Retinal pigment epithelial cell (primary cell): ENCODE measurements at regions not wholly inside any gene's neighbourhood (a gene's known extent, or its start where the extent isn't known, plus 50 kb on each side); places are given as distances from the start of the nearest gene placed in this dataset.

Source experiments
- DNase-seq: peaks from one replicate; pipeline ENCODE4 v3.0.0-alpha.2; 2010; ENCODE audit warnings: low read depth
- H3K4me3 ChIP-seq: 2 replicates; pipeline ENCODE4 v1.5.1; 2011; ENCODE audit warnings: mild to moderate bottlenecking, low read length, control low read depth, moderate library complexity
- CTCF ChIP-seq: conservative IDR thresholded peaks from 2 replicates; pipeline ENCODE4 v1.5.1; 2011; ENCODE audit warnings: low read depth, low read length, control low read depth, inconsistent platforms

GRCh38 chr16:73546341-73546845, 498.5 kb upstream of the ZFHX3 start:
- TF ChIP-seq CTCF, result no peak
- DNase-seq, result no peak
- no peak overlapping the region for H3K4me3 ChIP-seq

- TF ChIP-seq CTCF, result no peak
- no peak for DNase-seq
- no peak overlapping the region for H3K4me3 ChIP-seq
Observed at GRCh38 chr16:73545755-73546154, 497.8 kb upstream of the ZFHX3 start.

DNA sequence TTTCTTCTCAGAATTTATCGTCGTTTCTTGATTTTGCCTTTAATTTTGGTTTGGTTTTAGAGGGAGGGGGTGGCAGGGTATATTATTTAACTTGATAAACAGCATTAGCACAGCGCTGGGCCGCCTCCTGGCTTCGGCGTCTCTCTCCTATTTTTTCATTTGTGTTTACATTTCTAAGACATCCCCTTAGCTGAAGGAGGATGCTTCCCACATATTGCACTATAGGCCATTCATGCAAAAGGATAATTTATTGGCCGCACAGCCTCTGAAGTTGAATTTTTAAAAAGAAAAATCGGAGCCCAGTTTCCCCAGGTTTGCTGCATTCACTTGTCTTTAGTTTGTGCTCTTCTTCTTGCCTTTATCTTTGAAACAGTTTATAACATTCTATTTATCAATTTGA, 497.4 kb upstream of the ZFHX3 start:
- no peak overlapping the region for H3K4me3 ChIP-seq
- TF ChIP-seq CTCF, result no peak
- DNase-seq, result no peak

DNA sequence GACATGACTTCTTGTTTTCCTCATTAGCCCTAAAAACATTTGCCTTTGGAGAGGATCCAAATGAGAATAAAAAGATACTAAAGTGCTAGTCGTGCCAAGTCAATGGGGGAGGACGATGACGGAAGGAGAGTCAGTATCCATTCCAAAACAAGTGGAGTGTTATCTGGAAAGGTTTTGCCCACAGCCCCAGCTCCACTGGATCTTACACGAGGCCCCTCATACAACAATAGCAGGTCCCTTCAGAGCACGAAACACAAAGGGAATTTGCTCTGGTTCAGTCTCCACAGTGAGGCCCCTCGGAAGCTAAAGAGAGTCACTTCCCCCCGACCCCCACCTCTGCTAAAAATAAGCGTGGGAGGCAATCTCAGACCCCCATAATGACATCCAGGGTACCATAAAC, 496.9 kb upstream of the ZFHX3 start:
- no peak overlapping the region for H3K4me3 ChIP-seq
- no peak for DNase-seq
- no peak for TF ChIP-seq CTCF

GRCh38 chr16:73543970-73544599, 496.2 kb upstream of the ZFHX3 start:
- DNase-seq, result no peak
- no peak for TF ChIP-seq CTCF
- no peak overlapping the region for H3K4me3 ChIP-seq

- no peak for DNase-seq
- H3K4me3 ChIP-seq, result no peak overlapping the region
- no peak for TF ChIP-seq CTCF
Observed at GRCh38 chr16:73543331-73543969, 495.5 kb upstream of the ZFHX3 start.

DNA sequence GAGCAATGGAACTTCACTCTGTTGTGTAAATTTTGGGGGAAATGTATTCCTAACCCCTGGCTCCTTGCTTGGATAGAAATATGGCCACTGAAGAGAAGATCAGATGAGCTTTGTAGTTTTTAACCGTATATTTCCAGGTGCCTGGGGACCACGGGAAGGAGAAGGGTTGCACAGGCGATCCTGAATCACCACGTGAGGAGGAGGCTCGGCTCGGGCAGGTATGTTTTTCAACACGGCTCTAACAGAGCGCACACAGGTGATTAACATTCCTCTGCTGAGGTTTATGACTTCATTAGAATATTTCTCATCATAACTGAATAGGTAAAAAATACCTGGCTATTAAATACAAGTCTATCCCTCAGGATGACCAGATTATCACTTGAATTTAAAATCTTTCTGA, 495.0 kb upstream of the ZFHX3 start:
- TF ChIP-seq CTCF, result no peak
- no peak overlapping the region for H3K4me3 ChIP-seq

More for the DNA sequence above, 495.0 kb upstream of the ZFHX3 start:
- no peak for DNase-seq
